Karpas-422 (cell line): ENCODE measurements at regions not wholly inside any gene's neighbourhood (a gene's known extent, or its start where the extent isn't known, plus 50 kb on each side); places are given as distances from the start of the nearest gene placed in this dataset.
"Not testable (repeated sequence)": the region's sequence is repeated elsewhere in the genome, so short reads cannot be mapped to it uniquely, and the experiment has no call there.

ENCODE experiments used
- DNase-seq: peaks from one replicate; pipeline ENCODE4 v3.0.0-alpha.2; 2015
- H2AFZ ChIP-seq: fragments of 200-600 bp; sonication (generic); 2 replicates; pipeline ENCODE4 v1.6.1; 2014; ENCODE audit warnings: antibody characterized with exemption, low read length, mixed read lengths
- H3K27ac ChIP-seq: fragments of 200-600 bp; sonication (generic); 2 replicates; pipeline ENCODE4 v1.5.1; 2014; ENCODE audit warnings: mild to moderate bottlenecking, low read length, moderate library complexity
- H3K27me3 ChIP-seq: fragments of 200-600 bp; sonication (generic); 2 replicates; pipeline ENCODE4 v1.6.1; 2014; ENCODE audit warnings: low read length, mixed read lengths
- H3K36me3 ChIP-seq: fragments of 200-600 bp; sonication (generic); 2 replicates; pipeline ENCODE4 v1.6.1; 2014; ENCODE audit warnings: low read length, mixed read lengths; ENCODE audit not compliant: insufficient read depth
- H3K4me1 ChIP-seq: fragments of 200-600 bp; sonication (generic); 2 replicates; pipeline ENCODE4 v1.6.1; 2014; ENCODE audit warnings: mild to moderate bottlenecking, low read length, mixed read lengths
- H3K4me2 ChIP-seq: fragments of 200-600 bp; sonication (generic); 2 replicates; pipeline ENCODE4 v1.6.1; 2014; ENCODE audit warnings: low read length, low read depth, mild to moderate bottlenecking; ENCODE audit not compliant: poor library complexity, severe bottlenecking
- H3K4me3 ChIP-seq: fragments of 200-600 bp; sonication (generic); 2 replicates; pipeline ENCODE4 v1.5.1; 2014; ENCODE audit warnings: mild to moderate bottlenecking, antibody characterized with exemption, low read length, mixed read lengths
- H3K79me2 ChIP-seq: fragments of 200-600 bp; sonication (generic); 2 replicates; pipeline ENCODE4 v1.6.1; 2014; ENCODE audit warnings: mild to moderate bottlenecking, low read length, mixed read lengths
- H3K9ac ChIP-seq: fragments of 200-600 bp; sonication (generic); 2 replicates; pipeline ENCODE4 v1.6.0; 2014; ENCODE audit warnings: low read length
- H3K9me2 ChIP-seq: fragments of 200-600 bp; sonication (generic), shearing (Covaris generic); replicated peaks from 2 replicates; pipeline ENCODE4 v1.6.0; 2014; ENCODE audit warnings: mild to moderate bottlenecking, low read length, moderate library complexity; ENCODE audit not compliant: insufficient read depth
- H3K9me3 ChIP-seq: fragments of 300-700, 200-600 bp; sonication (generic); 2 replicates; pipeline ENCODE4 v1.6.1; 2014; ENCODE audit warnings: low read length, mixed read lengths
- H4K20me1 ChIP-seq: fragments of 200-600 bp; sonication (generic); 2 replicates; pipeline ENCODE4 v1.6.1; 2014; ENCODE audit warnings: mild to moderate bottlenecking, antibody characterized with exemption, low read length, low read depth; ENCODE audit not compliant: insufficient read depth

DNA sequence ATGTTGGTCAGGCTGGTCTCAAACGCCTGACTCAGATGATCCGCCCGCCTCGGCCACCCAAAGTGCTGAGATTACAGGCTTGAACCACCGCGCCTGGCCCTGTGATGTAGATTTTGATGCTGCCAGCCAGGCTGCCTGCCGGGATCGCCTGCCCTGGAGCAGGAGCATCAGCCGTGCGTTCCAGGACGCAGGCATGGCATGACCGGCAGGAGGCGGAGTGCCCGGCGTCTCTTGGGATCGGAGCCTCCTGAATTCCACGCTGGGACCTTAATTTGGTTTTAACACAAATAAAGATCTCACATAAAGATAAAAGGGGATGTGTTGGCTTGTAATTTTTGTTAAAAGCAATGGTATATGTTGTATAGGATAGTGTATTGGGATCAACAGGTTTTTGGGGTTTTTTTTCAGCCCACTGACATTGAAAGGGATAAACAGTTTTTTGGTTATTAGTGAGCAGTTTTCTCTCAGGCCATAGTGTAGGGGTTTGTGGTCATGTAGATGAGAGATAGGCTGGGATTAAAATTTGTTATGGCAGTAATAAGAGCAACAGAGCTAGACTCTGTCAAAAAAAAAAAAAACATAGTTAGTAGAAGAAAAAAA is 1406.4 kb downstream of the UQCRFS1 start:
- no peaks in the 10 kb centered on the region for H3K9me3 ChIP-seq
- H3K9me2 ChIP-seq, result no peaks in the 10 kb centered on the region
- no peak overlapping the region for H3K27ac ChIP-seq
- peaks cover 7% of the 10 kb centered on the region for H3K79me2 ChIP-seq
- H3K27me3 ChIP-seq, result no peaks in the 10 kb centered on the region
- no peaks in the 10 kb centered on the region for H3K4me1 ChIP-seq
- H3K36me3 ChIP-seq, result peaks cover 23% of the 10 kb centered on the region
- DNase-seq, result no peak
- H3K9ac ChIP-seq, result no peak overlapping the region
- no peak overlapping the region for H2AFZ ChIP-seq
- H4K20me1 ChIP-seq, result no peaks in the 10 kb centered on the region
- no peak overlapping the region for H3K4me2 ChIP-seq
- H3K4me3 ChIP-seq, result no peak overlapping the region

DNA sequence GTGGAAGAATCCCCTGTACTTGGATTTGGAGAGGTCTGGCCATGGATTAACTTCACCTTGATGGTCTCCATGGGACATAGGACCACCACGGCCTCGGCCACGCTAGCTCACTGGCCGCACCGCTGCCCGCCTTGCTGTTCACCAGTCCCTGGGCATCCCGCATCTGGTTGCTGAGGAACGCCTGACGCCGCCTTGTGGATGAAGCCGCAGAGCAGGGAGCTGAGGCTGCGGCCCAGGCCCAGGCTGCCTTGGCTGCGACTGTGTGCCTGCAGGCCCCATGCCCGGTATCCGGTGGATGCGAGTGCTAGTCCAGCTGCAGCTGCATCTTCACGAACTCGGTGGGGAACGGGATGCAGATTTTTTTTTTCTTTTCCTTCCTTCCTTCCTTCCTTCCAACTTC is 1407.1 kb downstream of the UQCRFS1 start:
- Histone ChIP-seq H3K36me3 (peaks cover 30% of the 10 kb centered on the region), H4K20me1 (no peaks in the 10 kb centered on the region), H2AFZ (no peak overlapping the region), H3K4me2 (no peak overlapping the region), H3K27ac (no peak overlapping the region), H3K9me3 (no peaks in the 10 kb centered on the region), H3K4me1 (no peaks in the 10 kb centered on the region), H3K9me2 (no peaks in the 10 kb centered on the region), H3K9ac (no peak overlapping the region), H3K79me2 (peaks cover 15% of the 10 kb centered on the region), H3K4me3 (no peak overlapping the region), H3K27me3 (no peaks in the 10 kb centered on the region)
- no peak for DNase-seq

DNA sequence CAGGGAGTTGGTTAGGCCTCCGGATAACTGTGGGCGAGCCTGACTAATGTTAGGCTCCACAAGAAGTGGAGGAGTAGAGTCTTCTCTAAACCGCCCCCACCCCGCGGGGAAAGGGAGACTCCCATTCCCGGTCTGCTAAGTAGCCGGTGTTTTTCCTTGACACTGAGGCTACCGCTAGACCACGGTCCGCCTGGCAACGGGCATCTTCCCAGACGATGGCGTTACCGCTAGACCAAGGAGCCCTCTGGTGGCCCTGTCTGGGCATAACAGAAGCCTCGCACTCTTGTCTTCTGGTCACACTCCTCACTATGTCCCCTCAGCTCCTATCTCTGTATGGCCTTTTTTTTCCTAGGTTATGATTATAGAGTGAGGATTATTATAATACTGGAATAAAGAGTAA is 1410.7 kb downstream of the UQCRFS1 start:
- not testable (repeated sequence) for H3K4me1 ChIP-seq, H3K4me3 ChIP-seq, H3K27me3 ChIP-seq, H3K9ac ChIP-seq, H3K9me2 ChIP-seq, DNase-seq, H3K9me3 ChIP-seq, H3K4me2 ChIP-seq, H4K20me1 ChIP-seq, H3K27ac ChIP-seq, H2AFZ ChIP-seq
- H3K79me2 ChIP-seq, result peaks cover 36% of the 10 kb centered on the region
- peaks cover 50% of the 10 kb centered on the region for H3K36me3 ChIP-seq

DNA sequence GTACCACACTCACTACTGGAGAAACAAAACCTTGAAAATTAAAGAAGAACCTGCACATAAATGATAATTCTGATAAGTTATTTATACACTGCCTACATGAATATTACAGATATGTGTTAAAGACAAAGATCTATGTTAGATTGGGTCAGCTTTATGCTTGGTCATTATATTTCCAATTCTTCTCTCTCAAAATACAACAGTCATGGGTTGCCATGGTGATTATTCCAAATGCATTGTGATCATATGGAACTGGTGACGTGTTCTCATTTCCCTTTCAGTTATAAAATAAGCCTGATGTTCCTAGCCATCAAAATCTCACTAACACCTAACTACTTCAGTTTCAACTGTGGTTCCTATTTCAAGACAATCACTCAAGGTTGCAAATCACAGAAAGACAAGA is 1416.4 kb downstream of the UQCRFS1 start:
- Histone ChIP-seq H3K36me3 (peaks cover 48% of the 10 kb centered on the region), H3K4me1 (peaks cover 13% of the 10 kb centered on the region), H4K20me1 (peaks cover 3% of the 10 kb centered on the region; the same call in 1 of the 2 replicates), H3K9me2 (no peaks in the 10 kb centered on the region), H3K79me2 (peaks cover 78% of the 10 kb centered on the region), H3K4me2 (no peak overlapping the region), H2AFZ (no peak overlapping the region), H3K27ac (no peak overlapping the region), H3K4me3 (no peak overlapping the region), H3K9ac (no peak overlapping the region), H3K9me3 (no peaks in the 10 kb centered on the region), H3K27me3 (no peaks in the 10 kb centered on the region)
- DNase-seq, result no peak

DNA sequence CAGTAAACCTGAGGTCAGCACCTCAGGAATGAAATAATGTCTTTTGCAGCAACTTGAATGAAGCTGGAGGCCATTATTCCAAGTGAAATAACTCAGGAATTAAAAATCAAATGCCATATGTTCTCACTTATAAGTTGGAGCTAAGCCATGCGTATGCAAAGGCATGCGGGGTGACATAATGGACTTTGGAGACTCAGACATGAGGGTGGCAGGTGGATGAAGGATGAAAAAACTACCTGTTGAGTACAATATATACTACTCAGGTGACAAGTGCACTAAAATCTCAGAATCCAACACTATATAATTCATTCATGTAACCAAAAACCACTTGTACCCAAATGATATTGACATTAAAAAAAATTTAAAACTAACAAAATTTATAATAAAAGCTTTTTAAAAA is 1416.9 kb downstream of the UQCRFS1 start:
- Histone ChIP-seq H3K4me3 (no peak overlapping the region), H3K36me3 (peaks cover 48% of the 10 kb centered on the region), H3K9me3 (0 out of 2 replicates have a peak, but pooled peaks cover under 1% of the 10 kb centered on the region), H3K9ac (no peak overlapping the region), H3K79me2 (peaks cover 78% of the 10 kb centered on the region), H3K4me1 (peaks cover 16% of the 10 kb centered on the region), H3K27ac (no peak overlapping the region), H3K9me2 (no peaks in the 10 kb centered on the region), H2AFZ (no peak overlapping the region), H3K4me2 (no peak overlapping the region), H3K27me3 (no peaks in the 10 kb centered on the region), H4K20me1 (peaks cover 3% of the 10 kb centered on the region; the same call in 1 of the 2 replicates)
- no peak for DNase-seq

DNA sequence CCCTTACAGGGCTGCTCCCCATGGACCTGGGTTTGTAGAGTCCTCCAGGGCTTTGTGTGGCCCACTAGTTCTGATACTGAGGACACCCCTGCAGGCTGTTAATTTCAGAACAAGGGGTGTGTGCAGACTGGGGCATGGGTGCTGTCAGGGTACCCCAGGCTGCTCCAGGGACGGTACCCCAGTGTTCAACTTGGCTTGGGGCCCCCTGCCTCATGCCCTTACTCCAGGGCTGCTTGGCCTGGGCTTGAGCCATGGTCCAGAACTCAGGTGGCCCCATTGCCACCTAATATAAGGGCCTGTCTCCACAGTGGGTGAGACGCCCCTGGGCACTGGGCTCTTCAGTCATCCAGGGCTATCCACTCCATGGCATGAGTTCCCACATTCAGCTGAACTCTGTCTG is 1417.6 kb downstream of the UQCRFS1 start:
- peaks cover 3% of the 10 kb centered on the region; the same call in 1 of the 2 replicates for H4K20me1 ChIP-seq
- no peak overlapping the region for H3K27ac ChIP-seq
- peak overlapping the region; percentile 90; the same call in 1 of the 2 replicates for H3K9ac ChIP-seq
- H3K4me1 ChIP-seq, result peaks cover 17% of the 10 kb centered on the region
- no peaks in the 10 kb centered on the region for H3K27me3 ChIP-seq
- peaks cover 6% of the 10 kb centered on the region; the same call in 1 of the 2 replicates for H3K9me3 ChIP-seq
- H3K4me2 ChIP-seq, result peak overlapping the region; percentile 91
- peak overlapping the region; percentile 82 for H3K4me3 ChIP-seq
- no peak overlapping the region for H2AFZ ChIP-seq
- no peak for DNase-seq
- peaks cover 48% of the 10 kb centered on the region for H3K36me3 ChIP-seq
- H3K79me2 ChIP-seq, result peaks cover 78% of the 10 kb centered on the region
- no peaks in the 10 kb centered on the region for H3K9me2 ChIP-seq

DNA sequence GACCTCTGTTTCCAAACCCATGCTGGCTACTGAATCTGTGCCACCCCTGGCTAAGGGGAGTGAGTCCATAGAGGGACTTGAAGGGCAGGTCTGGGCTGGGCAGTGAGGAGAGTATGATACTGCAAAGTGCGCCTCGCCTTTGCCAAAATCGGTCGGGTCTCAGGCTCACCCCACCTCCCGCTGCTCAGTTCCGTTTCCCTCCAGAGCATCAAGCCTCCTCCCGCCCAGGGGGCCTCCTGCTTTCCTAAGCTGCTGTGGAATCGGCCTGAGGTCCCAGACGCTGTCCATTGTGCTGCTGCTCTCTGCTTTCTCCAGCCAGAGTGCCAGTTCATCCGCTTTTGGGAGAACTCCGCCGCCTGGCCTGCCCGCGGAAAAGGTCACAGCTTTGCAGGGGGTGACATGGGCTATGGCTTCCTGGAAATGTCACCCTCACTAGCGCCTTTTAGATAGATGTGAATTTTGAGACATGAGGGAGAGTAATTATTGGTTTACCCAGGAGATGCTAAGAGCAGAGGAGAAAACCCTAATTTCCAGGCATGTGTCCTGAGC is 1418.4 kb downstream of the UQCRFS1 start:
- H4K20me1 ChIP-seq, result peaks cover 3% of the 10 kb centered on the region; the same call in 1 of the 2 replicates
- H3K4me3 ChIP-seq, result peak overlapping the region; percentile 82
- peak overlapping the region; percentile 69; the same call in 1 of the 2 replicates for H3K27ac ChIP-seq
- H3K9me3 ChIP-seq, result peaks cover 6% of the 10 kb centered on the region; the same call in 1 of the 2 replicates
- H3K79me2 ChIP-seq, result peaks cover 78% of the 10 kb centered on the region
- peak overlapping the region; percentile 90 for H3K9ac ChIP-seq
- no peaks in the 10 kb centered on the region for H3K9me2 ChIP-seq
- H3K4me1 ChIP-seq, result peaks cover 17% of the 10 kb centered on the region
- H2AFZ ChIP-seq, result no peak overlapping the region
- no peaks in the 10 kb centered on the region for H3K27me3 ChIP-seq
- peaks cover 48% of the 10 kb centered on the region for H3K36me3 ChIP-seq
- peak; percentile 56 for DNase-seq
- H3K4me2 ChIP-seq, result peak overlapping the region; percentile 91

DNA sequence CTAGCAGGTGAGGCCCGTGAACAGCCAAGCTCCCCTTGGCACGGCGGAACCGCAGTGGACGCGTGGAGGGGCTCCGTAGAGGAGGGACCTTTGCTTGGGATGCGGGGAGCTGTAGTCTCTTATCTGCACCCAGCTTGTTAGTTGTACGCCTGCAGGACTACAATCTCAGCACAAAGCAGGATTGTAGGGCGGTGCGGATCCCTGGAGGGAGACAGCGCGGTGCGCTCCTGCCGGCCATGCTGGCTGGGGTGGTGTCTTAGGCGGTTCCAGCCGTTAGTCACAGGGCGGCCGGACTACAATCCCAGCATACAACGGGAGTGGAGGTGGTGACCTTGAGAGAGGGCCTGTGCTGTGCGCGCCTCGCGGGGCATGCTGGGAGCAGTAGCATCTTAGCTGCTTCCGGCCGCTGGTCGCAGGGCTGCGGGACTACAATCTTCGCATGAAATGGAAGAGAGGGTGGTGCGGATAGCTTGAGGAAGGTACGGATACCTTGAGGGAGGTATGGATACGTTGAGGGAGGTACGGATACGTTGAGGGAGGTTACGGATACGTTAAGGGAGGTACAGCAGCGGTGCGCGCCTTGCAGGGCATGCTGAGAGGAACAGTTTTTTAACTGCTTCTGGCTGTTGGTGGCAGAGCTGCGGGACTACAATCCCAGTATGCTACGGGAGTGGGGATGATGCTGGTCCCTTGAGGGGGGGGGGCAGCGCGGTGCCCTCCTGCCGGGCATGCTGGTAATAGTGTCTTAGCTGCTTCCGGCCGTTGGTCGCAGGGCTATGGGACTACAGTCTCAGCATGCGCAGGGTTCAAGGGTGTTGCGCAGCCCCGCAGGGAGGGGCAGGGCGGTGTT is 1419.1 kb downstream of the UQCRFS1 start:
- Histone ChIP-seq H3K9ac (peak overlapping the region; percentile 90), H4K20me1 (peaks cover 3% of the 10 kb centered on the region; the same call in 1 of the 2 replicates), H3K4me3 (peak overlapping the region; percentile 82), H3K4me1 (peaks cover 17% of the 10 kb centered on the region), H3K27ac (peak overlapping the region; percentile 69), H3K36me3 (peaks cover 47% of the 10 kb centered on the region), H2AFZ (peak overlapping the region; percentile 52; the same call in 1 of the 2 replicates), H3K79me2 (peaks cover 80% of the 10 kb centered on the region), H3K4me2 (peak overlapping the region; percentile 91), H3K9me3 (peaks cover 6% of the 10 kb centered on the region; the same call in 1 of the 2 replicates), H3K9me2 (no peaks in the 10 kb centered on the region), H3K27me3 (no peaks in the 10 kb centered on the region)
- peak; percentile 98 for DNase-seq
